BJ (cell line): ENCODE measurements at regions not wholly inside any gene's neighbourhood (a gene's known extent, or its start where the extent isn't known, plus 50 kb on each side); places are given as distances from the start of the nearest gene placed in this dataset.

Source experiments
- CTCF ChIA-PET: fragments of 350-600 bp; formaldehyde crosslinking; extraction: SDS; loops from one replicate; lab custom pipeline; 2021; ENCODE audit warnings: antibody characterized with exemption, inconsistent platforms; lab: Yijun Ruan, JAX
- POLR2A ChIA-PET: fragments of 300-600 bp; sonication (Branson Sonifier 250); formaldehyde crosslinking; extraction: SDS; loops from one replicate; lab custom pipeline; 2021; ENCODE audit warnings: antibody characterized with exemption; lab: Charles Lee
- DNase-seq: peaks from one replicate; pipeline ENCODE4 v3.0.0-alpha.2; 2011; ENCODE audit warnings: low read depth
- H3K27me3 ChIP-seq: 2 replicates; pipeline ENCODE4 v1.6.0; 2011; ENCODE audit warnings: low read length; ENCODE audit not compliant: control insufficient read depth, insufficient read depth
- H3K36me3 ChIP-seq: 2 replicates; pipeline ENCODE4 v1.5.1; 2011; ENCODE audit warnings: low read length; ENCODE audit not compliant: control insufficient read depth, insufficient read depth
- H3K4me3 ChIP-seq: 2 replicates; pipeline ENCODE4 v1.5.1; 2011; ENCODE audit warnings: low read depth, mild to moderate bottlenecking, control low read depth, low read length
- TF ChIP-seq, protein P1 (sequence below): IDR thresholded peaks from 2 replicates; pipeline ENCODE4 v1.5.1; 2011; ENCODE audit warnings: low read depth, mild to moderate bottlenecking, control low read depth, inconsistent platforms, low read length, moderate library complexity; ENCODE audit not compliant: insufficient read depth

DNA sequence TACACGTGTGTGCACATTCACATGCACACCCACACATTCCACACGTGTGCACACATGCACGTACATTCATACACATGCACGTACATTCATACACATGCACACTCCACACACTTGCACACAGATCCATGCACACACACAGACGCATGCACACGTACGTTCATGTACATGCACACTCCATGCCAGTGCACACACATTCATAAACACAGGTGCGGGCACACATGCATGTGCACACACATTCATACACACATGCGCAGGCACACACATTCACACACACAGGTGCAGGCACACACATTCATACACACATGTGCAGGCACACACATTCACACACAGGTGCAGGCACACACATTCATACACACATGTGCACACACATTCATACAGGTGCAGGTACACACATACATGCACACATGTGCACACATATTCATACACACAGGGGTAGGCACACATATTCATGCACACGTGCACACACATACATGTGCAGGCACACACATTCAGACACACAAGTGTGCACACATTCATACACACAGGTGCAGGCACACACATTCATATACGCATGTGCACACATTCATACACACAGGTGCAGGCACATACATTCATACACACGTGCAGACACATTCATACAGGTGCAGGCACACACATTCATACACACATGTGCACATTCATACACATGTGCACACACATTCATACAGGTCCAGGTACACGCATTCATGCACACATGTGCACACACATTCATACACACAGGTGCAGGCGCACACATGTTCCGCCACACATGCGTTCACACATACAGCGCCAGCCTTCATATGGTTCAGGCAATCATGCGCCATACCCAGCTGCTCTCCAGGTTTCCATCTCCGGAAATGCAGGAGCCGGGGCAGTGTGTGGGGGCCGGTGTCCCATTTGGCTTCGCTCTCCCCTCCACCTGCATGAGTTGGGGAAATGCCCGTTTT lies 124.8 kb downstream of the HMX1 start:
- CTCF ChIA-PET = no interaction called here
- H3K4me3 ChIP-seq = no peak overlapping the region
- no peak for DNase-seq
- H3K36me3 ChIP-seq = no peaks in the 10 kb centered on the region
- no peaks in the 10 kb centered on the region for H3K27me3 ChIP-seq
- TF ChIP-seq, protein P1, sequence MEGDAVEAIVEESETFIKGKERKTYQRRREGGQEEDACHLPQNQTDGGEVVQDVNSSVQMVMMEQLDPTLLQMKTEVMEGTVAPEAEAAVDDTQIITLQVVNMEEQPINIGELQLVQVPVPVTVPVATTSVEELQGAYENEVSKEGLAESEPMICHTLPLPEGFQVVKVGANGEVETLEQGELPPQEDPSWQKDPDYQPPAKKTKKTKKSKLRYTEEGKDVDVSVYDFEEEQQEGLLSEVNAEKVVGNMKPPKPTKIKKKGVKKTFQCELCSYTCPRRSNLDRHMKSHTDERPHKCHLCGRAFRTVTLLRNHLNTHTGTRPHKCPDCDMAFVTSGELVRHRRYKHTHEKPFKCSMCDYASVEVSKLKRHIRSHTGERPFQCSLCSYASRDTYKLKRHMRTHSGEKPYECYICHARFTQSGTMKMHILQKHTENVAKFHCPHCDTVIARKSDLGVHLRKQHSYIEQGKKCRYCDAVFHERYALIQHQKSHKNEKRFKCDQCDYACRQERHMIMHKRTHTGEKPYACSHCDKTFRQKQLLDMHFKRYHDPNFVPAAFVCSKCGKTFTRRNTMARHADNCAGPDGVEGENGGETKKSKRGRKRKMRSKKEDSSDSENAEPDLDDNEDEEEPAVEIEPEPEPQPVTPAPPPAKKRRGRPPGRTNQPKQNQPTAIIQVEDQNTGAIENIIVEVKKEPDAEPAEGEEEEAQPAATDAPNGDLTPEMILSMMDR = no peak
- POLR2A ChIA-PET = no interaction called here

DNA sequence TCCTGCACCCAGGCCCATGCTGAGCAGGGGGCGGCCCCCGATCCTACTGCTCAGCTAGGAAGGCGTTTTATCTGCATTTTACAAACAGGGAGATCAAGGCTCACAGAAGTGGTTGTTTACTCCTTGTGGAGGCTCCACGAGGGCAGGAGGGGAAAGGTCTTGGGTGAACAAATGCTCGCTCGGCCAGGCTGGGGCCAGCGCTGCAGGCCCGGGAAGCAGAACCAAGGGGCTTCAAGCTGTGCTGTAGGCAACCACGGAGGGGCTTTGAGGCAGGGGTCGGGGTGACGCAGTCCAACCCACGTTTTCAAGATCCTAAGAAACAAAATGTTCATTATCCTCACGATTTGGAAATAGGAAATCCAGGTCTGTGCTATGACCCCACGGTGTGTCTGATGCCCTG lies 125.8 kb downstream of the HMX1 start:
- H3K27me3 ChIP-seq = no peaks in the 10 kb centered on the region
- DNase-seq = no peak
- H3K36me3 ChIP-seq = no peaks in the 10 kb centered on the region
- TF ChIP-seq, protein P1 = no peak
- ChIA-PET POLR2A (no interaction called here), CTCF (no interaction called here)
- no peak overlapping the region for H3K4me3 ChIP-seq

DNA sequence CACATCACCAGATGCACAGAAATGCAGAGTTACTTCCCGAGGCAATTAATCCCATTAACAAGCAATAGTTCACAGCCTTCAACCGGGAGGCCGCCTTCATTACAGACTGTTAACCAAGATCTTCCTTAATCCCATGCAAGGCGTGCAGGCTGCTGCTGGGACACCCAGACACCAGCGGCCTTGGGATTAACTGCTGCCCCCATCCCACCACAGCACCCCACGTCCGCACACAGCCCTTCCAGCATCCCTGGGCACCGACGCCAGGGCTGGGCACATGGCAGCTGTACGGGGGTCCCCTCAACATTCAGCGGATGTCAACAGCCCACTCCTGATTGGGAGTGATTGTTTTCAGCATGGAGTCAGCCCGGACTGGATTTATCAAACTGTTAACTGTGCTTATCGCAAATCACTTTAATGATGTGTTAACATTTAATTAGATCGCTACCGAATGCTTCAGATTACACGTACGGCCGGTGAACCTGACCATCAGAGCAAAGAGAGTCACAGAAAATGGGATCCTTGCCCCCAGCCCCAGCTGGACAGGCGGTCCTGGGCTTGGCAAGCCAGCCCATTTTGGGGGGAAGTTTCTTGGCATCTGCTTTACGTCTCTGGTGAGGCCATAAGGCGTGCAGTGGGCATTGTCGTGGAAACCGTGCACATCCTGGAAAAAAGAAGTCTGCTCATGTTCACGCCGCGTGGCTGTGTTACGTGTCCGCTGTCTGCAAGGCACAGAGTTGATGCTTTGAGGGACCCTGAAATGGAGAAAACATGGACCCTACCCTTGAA lies 126.4 kb downstream of the HMX1 start:
- H3K27me3 ChIP-seq = no peaks in the 10 kb centered on the region
- ChIA-PET CTCF (no interaction called here), POLR2A (no interaction called here)
- DNase-seq = no peak
- H3K36me3 ChIP-seq = no peaks in the 10 kb centered on the region
- TF ChIP-seq, protein P1 = no peak
- no peak overlapping the region for H3K4me3 ChIP-seq

DNA sequence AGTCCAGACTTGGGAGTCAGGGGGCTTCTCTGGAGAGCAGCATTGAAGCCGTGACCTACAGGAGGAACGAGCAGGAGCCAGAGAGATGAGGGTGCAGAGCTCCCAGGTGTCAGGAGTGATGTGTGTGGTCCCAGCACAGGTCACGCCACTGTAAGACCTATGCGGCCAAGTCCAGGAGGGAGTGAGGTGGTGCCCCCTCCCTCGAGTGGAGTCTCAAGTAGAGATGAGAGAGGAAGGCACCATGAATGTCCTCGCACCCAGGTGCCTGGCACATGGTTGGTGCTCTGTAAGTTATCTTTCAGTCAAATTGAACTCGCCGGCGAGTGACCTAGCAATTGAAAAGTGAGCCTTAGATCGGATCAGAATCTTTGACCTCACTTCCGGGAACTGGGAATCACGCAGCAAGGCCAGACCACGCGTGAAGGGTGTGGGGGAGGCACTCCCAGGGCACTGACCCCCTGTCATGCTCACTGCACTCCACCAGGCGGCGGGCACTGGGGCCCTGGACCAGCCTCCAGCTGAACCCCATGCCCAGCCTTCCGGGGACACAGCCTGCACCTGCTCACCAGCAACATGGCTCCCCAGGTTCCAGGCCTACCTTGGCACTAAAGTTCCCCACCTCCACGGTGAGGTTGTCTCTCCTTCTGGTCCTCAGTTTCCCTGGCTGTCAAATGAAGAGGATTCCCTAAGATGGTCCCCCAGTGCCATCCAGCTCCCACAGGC lies 127.4 kb downstream of the HMX1 start:
- CTCF ChIA-PET = no interaction called here
- Histone ChIP-seq H3K27me3 (no peaks in the 10 kb centered on the region), H3K4me3 (no peak overlapping the region), H3K36me3 (no peaks in the 10 kb centered on the region)
- TF ChIP-seq, protein P1 = no peak
- DNase-seq = no peak
- POLR2A ChIA-PET = no interaction called here

DNA sequence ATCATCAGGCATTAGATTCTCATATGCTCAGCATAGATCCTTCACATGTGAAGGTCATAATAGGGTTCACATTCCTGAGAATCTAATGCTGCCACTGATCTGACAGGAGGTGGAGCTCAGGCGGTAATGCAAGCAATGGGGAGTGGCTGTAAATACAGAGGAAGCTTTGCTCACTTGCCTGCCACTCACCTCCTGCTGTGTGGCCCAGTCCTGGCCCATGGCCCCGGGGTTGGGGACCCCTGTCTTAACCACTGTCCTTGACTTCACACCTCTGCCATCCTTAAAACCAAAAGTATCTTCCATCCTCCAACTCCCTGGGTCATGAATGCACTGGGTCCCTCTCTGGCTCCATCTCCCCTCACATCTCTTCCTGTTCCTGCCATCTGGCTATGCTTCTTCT lies 129.1 kb downstream of the HMX1 start:
- no peaks in the 10 kb centered on the region for H3K36me3 ChIP-seq
- POLR2A ChIA-PET = no interaction called here
- no peak overlapping the region for H3K4me3 ChIP-seq

More for the DNA sequence above, 129.1 kb downstream of the HMX1 start:
- DNase-seq = no peak
- CTCF ChIA-PET = no interaction called here
- no peaks in the 10 kb centered on the region for H3K27me3 ChIP-seq
- TF ChIP-seq, protein P1 = no peak
